ENCODE measurements at regions not wholly inside any gene's neighbourhood (a gene's known extent, or its start where the extent isn't known, plus 50 kb on each side); places are given as distances from the start of the nearest gene placed in this dataset.

DNA sequence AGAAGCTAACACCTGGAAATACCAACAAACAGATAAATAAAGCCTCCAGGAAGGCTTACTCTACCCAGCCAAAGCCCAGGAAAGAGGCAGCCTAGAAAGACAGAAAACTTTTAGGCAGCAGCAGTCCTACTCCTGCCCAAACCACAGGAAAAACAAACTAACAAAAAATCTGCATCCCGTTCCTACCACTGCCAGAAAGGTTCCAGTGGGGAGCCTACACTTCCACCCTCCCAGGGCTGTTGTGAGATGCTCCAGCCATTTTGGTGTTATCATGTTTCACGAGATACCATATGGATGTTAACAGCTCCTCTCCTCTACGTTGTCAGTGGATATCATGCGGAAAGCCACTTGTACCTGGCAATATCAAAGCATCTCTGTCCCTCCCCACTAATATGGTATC is 135.9 kb upstream of the ADRA1D start:
- POLR2A ChIA-PET (ENCODE audit: partially characterized antibody): no interaction called here
- FAIRE-seq (no peak), DNase-seq (ENCODE audit: low read depth in 1 of 2, low spot score in 2 of 2) (no peak)
- CTCF ChIA-PET (ENCODE audit: partially characterized antibody): interaction anchor here (1.3 kb wide), 1 partner anchor 184 kb away, joined by 3 read pairs; no protein-coding TSS in a partner anchor
- Histone ChIP-seq H2AFZ (ENCODE audit: low read length) (peak overlapping the region; percentile 73; the same call in 1 of the 2 replicates), H3K23ac (ENCODE audit: insufficient read length) (no peak overlapping the region), H4K20me1 (replicated peaks in 1 of 2; ENCODE audit: control insufficient read depth in 1 of 2, insufficient read depth in 2 of 2, low read length in 2 of 2) (no peaks in the 10 kb centered on the region), H3K4me2 (ENCODE audit: insufficient read depth in 1 of 2, low read depth in 2 of 2, low read length in 2 of 2) (no peak overlapping the region), H2BK5ac (ENCODE audit: low read depth, low read length) (no peak overlapping the region), H3K79me2 (ENCODE audit: control insufficient read depth in 1 of 2, insufficient read depth in 2 of 2, low read length in 2 of 2) (no peaks in the 10 kb centered on the region), H3K14ac (ENCODE audit: insufficient read length) (no peak overlapping the region), H3K9ac (replicated peaks in 1 of 4; ENCODE audit: extremely low read depth in 1 of 4, low read depth in 3 of 4, low read length in 3 of 4) (no peak overlapping the region), H4K8ac (ENCODE audit: extremely low read depth, insufficient read depth, low read length) (no peak overlapping the region), H3K27me3 (replicated peaks in 1 of 4; ENCODE audit: control insufficient read depth in 3 of 4, extremely low read depth in 1 of 4, insufficient read depth in 3 of 4, low read length in 3 of 4) (no peaks in the 10 kb centered on the region), H3K4me3 (ENCODE audit: extremely low read depth in 1 of 4, insufficient read depth in 2 of 4, low read depth in 3 of 4, low read length in 4 of 4) (no peak overlapping the region), H3K56ac (replicated peaks; ENCODE audit: insufficient read length, low read depth, low read length) (no peak overlapping the region), H2AK5ac (ENCODE audit: low read depth, low read length) (no peak overlapping the region), H4K5ac (ENCODE audit: insufficient read length, low read depth, low read length) (no peak overlapping the region), H4K91ac (replicated peaks; ENCODE audit: insufficient read length, low read length) (no peak overlapping the region), H3K18ac (ENCODE audit: extremely low read depth, low read length) (no peak overlapping the region), H2BK15ac (ENCODE audit: low read length) (no peak overlapping the region), H3K23me2 (ENCODE audit: low read depth, low read length) (no peaks in the 10 kb centered on the region), H3K27ac (ENCODE audit: low read depth, low read length) (no peak overlapping the region), H3K79me1 (ENCODE audit: low read depth, low read length) (no peaks in the 10 kb centered on the region), H3K4me1 (replicated peaks in 1 of 4; ENCODE audit: control insufficient read depth in 3 of 4, insufficient read depth in 4 of 4, low read length in 3 of 4) (peaks cover 0 to 6% (median 0%) of the 10 kb centered on the region in 4 experiments; a peak in 2 of 7 replicates), H2BK120ac (replicated peaks; ENCODE audit: low read depth, low read length) (no peak overlapping the region), H2BK12ac (ENCODE audit: low read depth, low read length) (no peak overlapping the region), H3K9me3 (ENCODE audit: insufficient read depth in 2 of 2, low read depth in 1 of 2, low read length in 1 of 2) (no peaks in the 10 kb centered on the region), H3K36me3 (ENCODE audit: control insufficient read depth in 2 of 4, insufficient read depth in 4 of 4, low read length in 3 of 4) (no peaks in the 10 kb centered on the region), H3K4ac (replicated peaks; ENCODE audit: insufficient read length, low read depth, low read length) (no peak overlapping the region), H2BK20ac (ENCODE audit: low read length) (no peak overlapping the region)
- no peak for TF ChIP-seq KDM5A (IDR thresholded peaks at IDR 0.05; ENCODE audit: low read length)
- no peak for TF ChIP-seq FOSL1 (IDR thresholded peaks at IDR 0.05; ENCODE audit: insufficient read depth, low read depth, low read length)
- TF ChIP-seq POLR2A (IDR thresholded peaks at IDR 0.05; ENCODE audit: control extremely low read depth in 1 of 2, low read depth in 2 of 2, low read length in 2 of 2): no peak
- 92% methylated on average over 4 of the region's 4 CpGs; no CpG with 5 or more reads in 1 of the 2 experiments for WGBS, 2 experiments (ENCODE audit: extremely low coverage in 1 of 2, insufficient coverage in 1 of 2, insufficient read length in 1 of 2, insufficient replicate concordance in 2 of 2, low coverage in 1 of 2, low lambda C conversion rate in 2 of 2, missing lambda C conversion rate in 1 of 2)

Measured in H1 (cell line).